IMR-90 (cell line): ENCODE measurements at regions not wholly inside any gene's neighbourhood (a gene's known extent, or its start where the extent isn't known, plus 50 kb on each side); places are given as distances from the start of the nearest gene placed in this dataset.

Experiments
- MXI1 ChIP-seq: IDR thresholded peaks from 2 replicates; pipeline ENCODE4 v1.6.1; 2012; ENCODE audit warnings: low read depth, mild to moderate bottlenecking, low read length, moderate library complexity, borderline replicate concordance
- POLR2A ChIP-seq: IDR thresholded peaks from 2 replicates; pipeline ENCODE4 v1.6.1; 2012; ENCODE audit warnings: mild to moderate bottlenecking, low read depth, low read length
- TF ChIP-seq, protein P1 (sequence below): conservative IDR thresholded peaks from 2 replicates; pipeline ENCODE4 v1.5.1; 2012; ENCODE audit warnings: mild to moderate bottlenecking, low read depth, low read length, improper control_type of control experiment

DNA sequence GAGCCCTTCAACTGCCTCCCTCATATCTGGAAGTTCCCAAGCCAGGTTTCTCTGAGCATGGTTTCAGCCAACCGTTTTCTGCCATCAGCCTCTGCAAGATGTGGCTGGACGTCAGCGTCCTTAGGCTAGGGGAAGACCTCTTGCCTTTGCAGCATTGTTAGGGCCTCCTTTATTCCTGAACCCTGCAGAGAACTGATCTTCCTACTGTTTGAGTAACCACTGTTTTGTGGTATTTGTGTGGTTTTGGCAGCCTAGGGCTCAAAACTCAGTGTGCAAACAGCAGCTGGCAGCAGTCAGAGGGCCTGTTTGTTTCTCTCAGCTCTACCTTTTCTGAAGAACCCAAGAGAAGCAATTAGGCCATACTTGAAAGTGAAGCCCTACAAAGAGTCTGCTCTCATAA is 83.4 kb upstream of the SEMA3E start:
- TF ChIP-seq, protein P1, sequence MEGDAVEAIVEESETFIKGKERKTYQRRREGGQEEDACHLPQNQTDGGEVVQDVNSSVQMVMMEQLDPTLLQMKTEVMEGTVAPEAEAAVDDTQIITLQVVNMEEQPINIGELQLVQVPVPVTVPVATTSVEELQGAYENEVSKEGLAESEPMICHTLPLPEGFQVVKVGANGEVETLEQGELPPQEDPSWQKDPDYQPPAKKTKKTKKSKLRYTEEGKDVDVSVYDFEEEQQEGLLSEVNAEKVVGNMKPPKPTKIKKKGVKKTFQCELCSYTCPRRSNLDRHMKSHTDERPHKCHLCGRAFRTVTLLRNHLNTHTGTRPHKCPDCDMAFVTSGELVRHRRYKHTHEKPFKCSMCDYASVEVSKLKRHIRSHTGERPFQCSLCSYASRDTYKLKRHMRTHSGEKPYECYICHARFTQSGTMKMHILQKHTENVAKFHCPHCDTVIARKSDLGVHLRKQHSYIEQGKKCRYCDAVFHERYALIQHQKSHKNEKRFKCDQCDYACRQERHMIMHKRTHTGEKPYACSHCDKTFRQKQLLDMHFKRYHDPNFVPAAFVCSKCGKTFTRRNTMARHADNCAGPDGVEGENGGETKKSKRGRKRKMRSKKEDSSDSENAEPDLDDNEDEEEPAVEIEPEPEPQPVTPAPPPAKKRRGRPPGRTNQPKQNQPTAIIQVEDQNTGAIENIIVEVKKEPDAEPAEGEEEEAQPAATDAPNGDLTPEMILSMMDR: no peak
- TF ChIP-seq POLR2A: no peak
- no peak for TF ChIP-seq MXI1
